WTC11 (cell line): ENCODE measurements at regions not wholly inside any gene's neighbourhood (a gene's known extent, or its start where the extent isn't known, plus 50 kb on each side); places are given as distances from the start of the nearest gene placed in this dataset.

Source experiments
- CREB1 ChIP-seq: sonication (generic); formaldehyde crosslinking; IDR thresholded peaks from 2 replicates; pipeline ENCODE4 v1.8.0; 2023; ENCODE audit warnings: mild to moderate bottlenecking, missing genetic modification reagents
- KAT7 ChIP-seq: sonication (generic); formaldehyde crosslinking; IDR thresholded peaks from 2 replicates; pipeline ENCODE4 v1.8.1; 2023; ENCODE audit warnings: missing genetic modification reagents, mild to moderate bottlenecking, borderline replicate concordance
- NFE2L1 ChIP-seq: sonication (generic); formaldehyde crosslinking; IDR thresholded peaks from 2 replicates; pipeline ENCODE4 v1.8.1; 2023; ENCODE audit warnings: missing genetic modification reagents
- NFYB ChIP-seq: sonication (generic); formaldehyde crosslinking; conservative IDR thresholded peaks from 2 replicates; pipeline ENCODE4 v1.8.0; 2022; ENCODE audit warnings: low read depth, missing genetic modification reagents
- NR1H2 ChIP-seq: sonication (generic); formaldehyde crosslinking; IDR thresholded peaks from 2 replicates; pipeline ENCODE4 v1.9.0; 2021; ENCODE audit warnings: mild to moderate bottlenecking, moderate library complexity, missing genetic modification reagents
- TF ChIP-seq, protein P1 (sequence below): sonication (generic); formaldehyde crosslinking; IDR thresholded peaks from 2 replicates; pipeline ENCODE4 v1.8.1; 2023; ENCODE audit warnings: mild to moderate bottlenecking, missing genetic modification reagents
- TF ChIP-seq, protein P2 (sequence below): fragments of 200-600 bp; IDR thresholded peaks from 2 replicates; pipeline ENCODE4 v1.8.0; 2022; ENCODE audit warnings: antibody characterized with exemption
- TF ChIP-seq, protein P3 (sequence below): sonication (generic); formaldehyde crosslinking; IDR thresholded peaks from 2 replicates; pipeline ENCODE4 v1.8.1; 2023; ENCODE audit warnings: mild to moderate bottlenecking, missing genetic modification reagents, moderate library complexity
- TF ChIP-seq, protein P4 (sequence below): fragments of 250-450 bp; sonication (Bioruptor Pico); conservative IDR thresholded peaks from 2 replicates; pipeline ENCODE4 v1.9.0; 2021; ENCODE audit warnings: mild to moderate bottlenecking
- TF ChIP-seq, protein P5 (sequence below): sonication (generic); formaldehyde crosslinking; IDR thresholded peaks from 2 replicates; pipeline ENCODE4 v1.8.0; 2022; ENCODE audit warnings: mild to moderate bottlenecking, missing genetic modification reagents
- TF ChIP-seq, protein P6 (sequence below): sonication (generic); formaldehyde crosslinking; IDR thresholded peaks from 2 replicates; pipeline ENCODE4 v1.8.1; 2022; ENCODE audit warnings: low read depth, missing genetic modification reagents, borderline replicate concordance

DNA sequence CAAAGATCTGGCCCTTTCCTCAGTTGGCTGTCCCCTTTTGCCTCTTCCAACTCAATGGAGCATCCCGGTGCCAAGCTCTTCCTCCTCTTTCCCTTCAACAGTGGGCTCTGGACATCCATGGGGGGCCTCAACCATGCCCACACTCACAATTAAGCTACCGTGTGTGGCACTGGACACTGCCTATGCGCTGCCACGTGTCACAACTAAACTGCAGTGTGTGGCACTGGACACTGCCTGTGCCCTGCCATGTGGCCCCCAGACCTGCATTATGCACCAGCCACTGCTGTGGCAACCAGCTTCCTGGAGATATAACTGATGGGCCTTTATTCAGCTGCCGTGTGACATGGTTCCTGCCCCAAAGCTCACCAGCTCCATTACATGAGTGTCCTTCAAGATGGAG lies 179.1 kb downstream of the KCNA5 start:
- TF ChIP-seq, protein P1, sequence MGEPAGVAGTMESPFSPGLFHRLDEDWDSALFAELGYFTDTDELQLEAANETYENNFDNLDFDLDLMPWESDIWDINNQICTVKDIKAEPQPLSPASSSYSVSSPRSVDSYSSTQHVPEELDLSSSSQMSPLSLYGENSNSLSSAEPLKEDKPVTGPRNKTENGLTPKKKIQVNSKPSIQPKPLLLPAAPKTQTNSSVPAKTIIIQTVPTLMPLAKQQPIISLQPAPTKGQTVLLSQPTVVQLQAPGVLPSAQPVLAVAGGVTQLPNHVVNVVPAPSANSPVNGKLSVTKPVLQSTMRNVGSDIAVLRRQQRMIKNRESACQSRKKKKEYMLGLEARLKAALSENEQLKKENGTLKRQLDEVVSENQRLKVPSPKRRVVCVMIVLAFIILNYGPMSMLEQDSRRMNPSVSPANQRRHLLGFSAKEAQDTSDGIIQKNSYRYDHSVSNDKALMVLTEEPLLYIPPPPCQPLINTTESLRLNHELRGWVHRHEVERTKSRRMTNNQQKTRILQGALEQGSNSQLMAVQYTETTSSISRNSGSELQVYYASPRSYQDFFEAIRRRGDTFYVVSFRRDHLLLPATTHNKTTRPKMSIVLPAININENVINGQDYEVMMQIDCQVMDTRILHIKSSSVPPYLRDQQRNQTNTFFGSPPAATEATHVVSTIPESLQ (CRISPR knock-in tag): no peak
- TF ChIP-seq, protein P2, sequence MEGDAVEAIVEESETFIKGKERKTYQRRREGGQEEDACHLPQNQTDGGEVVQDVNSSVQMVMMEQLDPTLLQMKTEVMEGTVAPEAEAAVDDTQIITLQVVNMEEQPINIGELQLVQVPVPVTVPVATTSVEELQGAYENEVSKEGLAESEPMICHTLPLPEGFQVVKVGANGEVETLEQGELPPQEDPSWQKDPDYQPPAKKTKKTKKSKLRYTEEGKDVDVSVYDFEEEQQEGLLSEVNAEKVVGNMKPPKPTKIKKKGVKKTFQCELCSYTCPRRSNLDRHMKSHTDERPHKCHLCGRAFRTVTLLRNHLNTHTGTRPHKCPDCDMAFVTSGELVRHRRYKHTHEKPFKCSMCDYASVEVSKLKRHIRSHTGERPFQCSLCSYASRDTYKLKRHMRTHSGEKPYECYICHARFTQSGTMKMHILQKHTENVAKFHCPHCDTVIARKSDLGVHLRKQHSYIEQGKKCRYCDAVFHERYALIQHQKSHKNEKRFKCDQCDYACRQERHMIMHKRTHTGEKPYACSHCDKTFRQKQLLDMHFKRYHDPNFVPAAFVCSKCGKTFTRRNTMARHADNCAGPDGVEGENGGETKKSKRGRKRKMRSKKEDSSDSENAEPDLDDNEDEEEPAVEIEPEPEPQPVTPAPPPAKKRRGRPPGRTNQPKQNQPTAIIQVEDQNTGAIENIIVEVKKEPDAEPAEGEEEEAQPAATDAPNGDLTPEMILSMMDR: no peak
- TF ChIP-seq, protein P3, sequence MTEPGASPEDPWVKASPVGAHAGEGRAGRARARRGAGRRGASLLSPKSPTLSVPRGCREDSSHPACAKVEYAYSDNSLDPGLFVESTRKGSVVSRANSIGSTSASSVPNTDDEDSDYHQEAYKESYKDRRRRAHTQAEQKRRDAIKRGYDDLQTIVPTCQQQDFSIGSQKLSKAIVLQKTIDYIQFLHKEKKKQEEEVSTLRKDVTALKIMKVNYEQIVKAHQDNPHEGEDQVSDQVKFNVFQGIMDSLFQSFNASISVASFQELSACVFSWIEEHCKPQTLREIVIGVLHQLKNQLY: no peak
- TF ChIP-seq, protein P4, sequence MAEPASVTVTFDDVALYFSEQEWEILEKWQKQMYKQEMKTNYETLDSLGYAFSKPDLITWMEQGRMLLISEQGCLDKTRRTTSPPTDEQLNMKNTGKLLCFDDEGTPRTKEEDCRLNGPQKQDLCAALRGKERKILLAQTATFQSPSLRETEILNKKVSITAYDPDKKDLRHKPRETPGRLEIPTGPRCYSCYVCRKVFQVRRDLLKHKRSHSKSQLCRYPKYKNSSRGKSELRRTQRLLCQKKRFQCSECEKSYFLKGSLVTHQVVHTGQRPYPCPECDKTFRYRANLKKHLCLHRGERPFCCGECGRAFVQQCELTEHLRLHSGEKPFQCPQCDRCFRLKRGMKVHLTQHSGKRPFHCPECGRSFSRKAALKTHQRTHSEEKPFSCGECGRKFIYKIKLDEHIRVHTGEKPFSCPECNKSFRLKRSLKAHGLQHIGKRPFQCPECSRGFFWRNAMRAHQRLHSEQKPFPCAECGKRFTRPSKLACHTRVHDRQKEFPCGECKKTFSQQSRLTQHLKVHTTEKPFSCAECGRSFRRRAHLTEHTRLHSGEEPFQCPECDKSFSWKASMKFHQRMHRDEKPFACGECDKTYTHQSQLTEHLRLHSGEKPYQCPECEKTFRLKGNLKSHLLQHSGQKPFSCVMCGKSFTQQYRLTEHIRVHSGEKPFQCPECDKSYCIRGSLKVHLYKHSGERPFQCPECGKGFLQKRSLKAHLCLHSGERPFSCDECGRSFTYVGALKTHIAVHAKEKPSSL (CRISPR knock-in tag): no peak
- no peak for TF ChIP-seq KAT7 (CRISPR knock-in tag)
- TF ChIP-seq, protein P5, sequence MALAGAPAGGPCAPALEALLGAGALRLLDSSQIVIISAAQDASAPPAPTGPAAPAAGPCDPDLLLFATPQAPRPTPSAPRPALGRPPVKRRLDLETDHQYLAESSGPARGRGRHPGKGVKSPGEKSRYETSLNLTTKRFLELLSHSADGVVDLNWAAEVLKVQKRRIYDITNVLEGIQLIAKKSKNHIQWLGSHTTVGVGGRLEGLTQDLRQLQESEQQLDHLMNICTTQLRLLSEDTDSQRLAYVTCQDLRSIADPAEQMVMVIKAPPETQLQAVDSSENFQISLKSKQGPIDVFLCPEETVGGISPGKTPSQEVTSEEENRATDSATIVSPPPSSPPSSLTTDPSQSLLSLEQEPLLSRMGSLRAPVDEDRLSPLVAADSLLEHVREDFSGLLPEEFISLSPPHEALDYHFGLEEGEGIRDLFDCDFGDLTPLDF (CRISPR knock-in tag): no peak
- TF ChIP-seq, protein P6, sequence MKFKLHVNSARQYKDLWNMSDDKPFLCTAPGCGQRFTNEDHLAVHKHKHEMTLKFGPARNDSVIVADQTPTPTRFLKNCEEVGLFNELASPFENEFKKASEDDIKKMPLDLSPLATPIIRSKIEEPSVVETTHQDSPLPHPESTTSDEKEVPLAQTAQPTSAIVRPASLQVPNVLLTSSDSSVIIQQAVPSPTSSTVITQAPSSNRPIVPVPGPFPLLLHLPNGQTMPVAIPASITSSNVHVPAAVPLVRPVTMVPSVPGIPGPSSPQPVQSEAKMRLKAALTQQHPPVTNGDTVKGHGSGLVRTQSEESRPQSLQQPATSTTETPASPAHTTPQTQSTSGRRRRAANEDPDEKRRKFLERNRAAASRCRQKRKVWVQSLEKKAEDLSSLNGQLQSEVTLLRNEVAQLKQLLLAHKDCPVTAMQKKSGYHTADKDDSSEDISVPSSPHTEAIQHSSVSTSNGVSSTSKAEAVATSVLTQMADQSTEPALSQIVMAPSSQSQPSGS (CRISPR knock-in tag): no peak
- TF ChIP-seq CREB1: no peak
- TF ChIP-seq NFYB (CRISPR knock-in tag): no peak
- TF ChIP-seq NR1H2 (CRISPR knock-in tag): no peak
- no peak for TF ChIP-seq NFE2L1 (CRISPR knock-in tag)
